ENCODE measurements at regions not wholly inside any gene's neighbourhood (a gene's known extent, or its start where the extent isn't known, plus 50 kb on each side); places are given as distances from the start of the nearest gene placed in this dataset.

GRCh38 chr3:13710251-13710650 lies 161.3 kb downstream of the FBLN2 start:
- CTCF ChIA-PET = no interaction called here
- Mint-ChIP-seq H3K27ac (no peak overlapping the region), H3K27me3 (no peaks in the 10 kb centered on the region), H3K4me1 (no peaks in the 10 kb centered on the region), H3K4me3 (no peak overlapping the region), H3K36me3 (ENCODE audit: low read depth) (no peaks in the 10 kb centered on the region), H3K9me3 (peaks cover 17% of the 10 kb centered on the region)
- DNase-seq = no peak
- POLR2A ChIA-PET = no interaction called here

- Mint-ChIP-seq H3K4me3 (no peak overlapping the region), H3K4me1 (no peaks in the 10 kb centered on the region), H3K36me3 (ENCODE audit: low read depth) (no peaks in the 10 kb centered on the region), H3K27ac (no peak overlapping the region), H3K27me3 (no peaks in the 10 kb centered on the region), H3K9me3 (peaks cover 17% of the 10 kb centered on the region)
- POLR2A ChIA-PET = no interaction called here
- peak; percentile 11 for DNase-seq
- CTCF ChIA-PET = no interaction called here
Observed at GRCh38 chr3:13709706-13710105, 160.8 kb downstream of the FBLN2 start.

- H3K27ac Mint-ChIP-seq = no peak overlapping the region
- no peak overlapping the region for H3K4me3 Mint-ChIP-seq
- ChIA-PET POLR2A (no interaction called here), CTCF (no interaction called here)
- no peaks in the 10 kb centered on the region for H3K27me3 Mint-ChIP-seq
- no peaks in the 10 kb centered on the region for H3K36me3 Mint-ChIP-seq (ENCODE audit: low read depth)
- H3K9me3 Mint-ChIP-seq = peaks cover 17% of the 10 kb centered on the region
- H3K4me1 Mint-ChIP-seq = no peaks in the 10 kb centered on the region
- DNase-seq = no peak
Observed at GRCh38 chr3:13708871-13709595, 160.1 kb downstream of the FBLN2 start.

GRCh38 chr3:13708301-13708700 lies 159.4 kb downstream of the FBLN2 start:
- peaks cover 13% of the 10 kb centered on the region for H3K9me3 Mint-ChIP-seq

GRCh38 chr3:13707456-13707855 lies 158.5 kb downstream of the FBLN2 start:
- POLR2A ChIA-PET = no interaction called here
- no peak overlapping the region for H3K27ac Mint-ChIP-seq
- peaks cover 14% of the 10 kb centered on the region for H3K9me3 Mint-ChIP-seq
- no peak overlapping the region for H3K4me3 Mint-ChIP-seq
- no peaks in the 10 kb centered on the region for H3K4me1 Mint-ChIP-seq
- peak; percentile 9 for DNase-seq
- H3K27me3 Mint-ChIP-seq = no peaks in the 10 kb centered on the region
- CTCF ChIA-PET = no interaction called here
- H3K36me3 Mint-ChIP-seq (ENCODE audit: low read depth) = no peaks in the 10 kb centered on the region

More at GRCh38 chr3:13708301-13708700, 159.4 kb downstream of the FBLN2 start:
- ChIA-PET CTCF (no interaction called here), POLR2A (no interaction called here)
- Mint-ChIP-seq H3K27me3 (no peaks in the 10 kb centered on the region), H3K27ac (no peak overlapping the region), H3K4me1 (no peaks in the 10 kb centered on the region), H3K36me3 (ENCODE audit: low read depth) (no peaks in the 10 kb centered on the region), H3K4me3 (no peak overlapping the region)
- peak; percentile 1 for DNase-seq

- Mint-ChIP-seq H3K36me3 (ENCODE audit: low read depth) (no peaks in the 10 kb centered on the region), H3K4me3 (no peak overlapping the region), H3K4me1 (no peaks in the 10 kb centered on the region), H3K27me3 (no peaks in the 10 kb centered on the region), H3K9me3 (peaks cover 11% of the 10 kb centered on the region), H3K27ac (no peak overlapping the region)
- ChIA-PET CTCF (no interaction called here), POLR2A (no interaction called here)
- DNase-seq = peak; percentile 14
Observed at GRCh38 chr3:13706886-13707285, 158.0 kb downstream of the FBLN2 start.

GRCh38 chr3:13706451-13706850 lies 157.5 kb downstream of the FBLN2 start:
- Mint-ChIP-seq H3K27ac (no peak overlapping the region), H3K4me1 (no peaks in the 10 kb centered on the region), H3K4me3 (no peak overlapping the region), H3K36me3 (ENCODE audit: low read depth) (no peaks in the 10 kb centered on the region), H3K9me3 (peaks cover 11% of the 10 kb centered on the region), H3K27me3 (no peaks in the 10 kb centered on the region)
- CTCF ChIA-PET = no interaction called here
- peak; percentile 11 for DNase-seq
- POLR2A ChIA-PET = no interaction called here

GRCh38 chr3:13705702-13706280 lies 156.9 kb downstream of the FBLN2 start:
- H3K4me3 Mint-ChIP-seq = no peak overlapping the region
- ChIA-PET POLR2A (no interaction called here), CTCF (no interaction called here)
- H3K9me3 Mint-ChIP-seq = peaks cover 11% of the 10 kb centered on the region
- no peak for DNase-seq
- H3K27me3 Mint-ChIP-seq = no peaks in the 10 kb centered on the region
- H3K36me3 Mint-ChIP-seq (ENCODE audit: low read depth) = no peaks in the 10 kb centered on the region
- no peaks in the 10 kb centered on the region for H3K4me1 Mint-ChIP-seq
- no peak overlapping the region for H3K27ac Mint-ChIP-seq

- POLR2A ChIA-PET = no interaction called here
- Mint-ChIP-seq H3K4me1 (no peaks in the 10 kb centered on the region), H3K27me3 (no peaks in the 10 kb centered on the region), H3K36me3 (ENCODE audit: low read depth) (no peaks in the 10 kb centered on the region), H3K9me3 (peaks cover 11% of the 10 kb centered on the region), H3K27ac (no peak overlapping the region), H3K4me3 (no peak overlapping the region)
- DNase-seq = no peak
- CTCF ChIA-PET = no interaction called here
Observed at GRCh38 chr3:13705051-13705450, 156.1 kb downstream of the FBLN2 start.

GRCh38 chr3:13704174-13704573 lies 155.2 kb downstream of the FBLN2 start:
- ChIA-PET CTCF (no interaction called here), POLR2A (no interaction called here)
- Mint-ChIP-seq H3K27me3 (no peaks in the 10 kb centered on the region), H3K36me3 (ENCODE audit: low read depth) (no peaks in the 10 kb centered on the region), H3K27ac (no peak overlapping the region), H3K9me3 (peaks cover 11% of the 10 kb centered on the region), H3K4me1 (no peaks in the 10 kb centered on the region), H3K4me3 (no peak overlapping the region)
- no peak for DNase-seq

GRCh38 chr3:13703071-13703470 lies 154.1 kb downstream of the FBLN2 start:
- no peak for DNase-seq
- no peaks in the 10 kb centered on the region for H3K27me3 Mint-ChIP-seq
- no peak overlapping the region for H3K4me3 Mint-ChIP-seq
- H3K27ac Mint-ChIP-seq = no peak overlapping the region
- no peaks in the 10 kb centered on the region for H3K36me3 Mint-ChIP-seq (ENCODE audit: low read depth)
- POLR2A ChIA-PET = no interaction called here
- H3K9me3 Mint-ChIP-seq = peaks cover 11% of the 10 kb centered on the region
- CTCF ChIA-PET = no interaction called here
- H3K4me1 Mint-ChIP-seq = no peaks in the 10 kb centered on the region

- ChIA-PET POLR2A (no interaction called here), CTCF (no interaction called here)
- no peak for DNase-seq
- Mint-ChIP-seq H3K36me3 (ENCODE audit: low read depth) (no peaks in the 10 kb centered on the region), H3K27ac (no peak overlapping the region), H3K9me3 (peaks cover 6% of the 10 kb centered on the region), H3K27me3 (no peaks in the 10 kb centered on the region), H3K4me3 (no peak overlapping the region), H3K4me1 (no peaks in the 10 kb centered on the region)
Observed at GRCh38 chr3:13702286-13702685, 153.4 kb downstream of the FBLN2 start.

GRCh38 chr3:13700889-13701288 lies 152.0 kb downstream of the FBLN2 start:
- CTCF ChIA-PET = no interaction called here

GRCh38 chr3:13700362-13700761 lies 151.4 kb downstream of the FBLN2 start:
- ChIA-PET POLR2A (no interaction called here), CTCF (no interaction called here)
- Mint-ChIP-seq H3K27me3 (no peaks in the 10 kb centered on the region), H3K36me3 (ENCODE audit: low read depth) (no peaks in the 10 kb centered on the region), H3K4me1 (no peaks in the 10 kb centered on the region), H3K27ac (no peak overlapping the region), H3K9me3 (peaks cover 4% of the 10 kb centered on the region), H3K4me3 (no peak overlapping the region)
- DNase-seq = no peak

More at GRCh38 chr3:13700889-13701288, 152.0 kb downstream of the FBLN2 start:
- no peak for DNase-seq
- H3K4me1 Mint-ChIP-seq = no peaks in the 10 kb centered on the region
- H3K27me3 Mint-ChIP-seq = no peaks in the 10 kb centered on the region
- H3K27ac Mint-ChIP-seq = no peak overlapping the region
- no peaks in the 10 kb centered on the region for H3K36me3 Mint-ChIP-seq (ENCODE audit: low read depth)
- H3K4me3 Mint-ChIP-seq = no peak overlapping the region
- peaks cover 6% of the 10 kb centered on the region for H3K9me3 Mint-ChIP-seq
- POLR2A ChIA-PET = no interaction called here
